GM10266 (cell line): ENCODE measurements at regions not wholly inside any gene's neighbourhood (a gene's known extent, or its start where the extent isn't known, plus 50 kb on each side); places are given as distances from the start of the nearest gene placed in this dataset.

Source experiments
- DNase-seq: peaks from one replicate; pipeline ENCODE4 v3.0.0; 2012; ENCODE audit errors: extremely low spot score
- TF ChIP-seq, protein P1 (sequence below): IDR thresholded peaks from 2 replicates; pipeline ENCODE4 v1.5.1; 2012; ENCODE audit warnings: mild to moderate bottlenecking, low read depth; ENCODE audit not compliant: control insufficient read depth, insufficient read depth; ENCODE audit errors: missing control alignments

DNA sequence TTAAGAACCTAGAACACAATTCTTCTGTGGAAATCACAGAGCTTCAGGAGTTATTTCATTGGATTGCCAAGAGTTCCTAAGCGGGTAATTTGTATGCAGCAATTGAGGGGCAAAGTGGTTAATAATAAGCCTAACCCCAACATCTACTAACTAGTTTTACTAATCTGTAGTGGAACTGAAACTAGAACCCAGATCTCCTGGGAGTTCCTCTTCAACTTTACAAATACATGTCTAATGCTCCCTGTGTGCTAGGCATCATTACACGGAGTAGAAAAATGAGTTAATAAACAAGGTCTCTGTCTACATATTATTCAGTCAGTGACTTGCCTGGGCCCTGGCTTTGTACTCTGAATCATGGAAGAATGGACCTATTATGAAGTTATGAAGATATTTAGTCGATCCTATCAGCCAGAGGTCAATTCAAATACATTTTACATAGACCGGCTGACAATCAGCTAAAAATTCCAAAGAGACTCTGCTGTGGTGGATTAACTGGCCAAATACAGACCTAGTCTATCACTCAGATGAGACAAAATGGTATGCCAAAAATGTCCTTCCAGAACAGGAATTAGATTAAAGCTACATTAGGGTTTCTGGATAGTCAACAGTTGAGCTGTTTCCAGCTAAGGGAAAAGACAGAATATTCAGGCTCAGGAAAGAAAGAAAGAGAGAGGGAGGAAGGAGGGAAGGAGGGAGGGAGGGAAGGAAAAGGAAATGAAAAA, 326.0 kb downstream of the FBXW7 start:
- TF ChIP-seq, protein P1, sequence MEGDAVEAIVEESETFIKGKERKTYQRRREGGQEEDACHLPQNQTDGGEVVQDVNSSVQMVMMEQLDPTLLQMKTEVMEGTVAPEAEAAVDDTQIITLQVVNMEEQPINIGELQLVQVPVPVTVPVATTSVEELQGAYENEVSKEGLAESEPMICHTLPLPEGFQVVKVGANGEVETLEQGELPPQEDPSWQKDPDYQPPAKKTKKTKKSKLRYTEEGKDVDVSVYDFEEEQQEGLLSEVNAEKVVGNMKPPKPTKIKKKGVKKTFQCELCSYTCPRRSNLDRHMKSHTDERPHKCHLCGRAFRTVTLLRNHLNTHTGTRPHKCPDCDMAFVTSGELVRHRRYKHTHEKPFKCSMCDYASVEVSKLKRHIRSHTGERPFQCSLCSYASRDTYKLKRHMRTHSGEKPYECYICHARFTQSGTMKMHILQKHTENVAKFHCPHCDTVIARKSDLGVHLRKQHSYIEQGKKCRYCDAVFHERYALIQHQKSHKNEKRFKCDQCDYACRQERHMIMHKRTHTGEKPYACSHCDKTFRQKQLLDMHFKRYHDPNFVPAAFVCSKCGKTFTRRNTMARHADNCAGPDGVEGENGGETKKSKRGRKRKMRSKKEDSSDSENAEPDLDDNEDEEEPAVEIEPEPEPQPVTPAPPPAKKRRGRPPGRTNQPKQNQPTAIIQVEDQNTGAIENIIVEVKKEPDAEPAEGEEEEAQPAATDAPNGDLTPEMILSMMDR, result no peak
- DNase-seq, result no peak

DNA sequence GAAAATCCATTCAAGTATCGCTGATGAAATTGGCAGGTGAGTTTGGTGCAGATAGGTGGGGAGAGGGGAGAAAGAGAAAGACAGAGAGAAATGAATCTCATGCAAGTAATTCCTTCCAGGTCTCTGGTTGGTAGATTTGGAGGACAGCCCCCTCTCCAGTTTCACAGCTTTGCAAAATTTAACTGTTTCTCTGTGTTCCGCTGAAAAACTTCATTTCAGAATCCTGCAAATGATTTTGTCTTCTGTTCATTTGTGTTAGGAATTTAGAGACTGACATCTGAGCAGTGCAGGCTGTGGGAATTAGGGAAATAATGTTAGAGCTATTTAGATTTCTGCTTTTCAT, 328.5 kb downstream of the FBXW7 start:
- no peak for DNase-seq
- TF ChIP-seq, protein P1, result no peak

DNA sequence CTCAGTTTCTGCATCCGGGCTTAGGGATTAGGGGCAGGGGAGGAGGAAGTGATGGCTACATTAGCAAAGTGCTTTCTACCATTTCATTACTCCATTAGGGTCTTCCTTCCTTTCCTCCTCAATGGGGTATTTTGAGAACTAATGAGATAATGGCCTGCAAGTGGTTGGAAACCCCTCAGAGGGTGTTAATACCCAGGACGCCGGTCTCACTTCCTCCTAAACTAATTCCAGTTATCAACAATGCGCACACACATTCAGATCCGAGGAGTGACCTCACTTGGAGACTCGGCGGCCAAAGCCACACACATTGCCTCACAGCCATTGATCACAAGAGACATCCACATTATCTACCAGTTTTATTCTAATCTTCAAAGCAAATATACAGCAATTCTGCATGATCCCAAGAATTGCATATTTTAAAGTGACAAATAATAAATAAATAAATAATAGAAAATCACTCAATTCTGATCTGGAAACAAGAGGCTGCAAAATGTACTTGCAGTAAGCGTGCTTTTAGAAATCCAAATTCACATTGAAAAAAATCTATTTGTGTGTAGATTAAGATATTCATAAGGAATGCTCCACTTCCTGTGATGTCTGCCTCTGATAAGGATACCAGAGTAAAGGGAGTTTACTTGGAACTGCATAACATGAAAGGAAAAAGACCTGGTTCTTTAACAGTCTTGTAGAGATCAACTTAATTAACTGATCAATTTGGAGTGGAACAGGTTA, 329.1 kb downstream of the FBXW7 start:
- no peak for DNase-seq
- TF ChIP-seq, protein P1, result no peak

DNA sequence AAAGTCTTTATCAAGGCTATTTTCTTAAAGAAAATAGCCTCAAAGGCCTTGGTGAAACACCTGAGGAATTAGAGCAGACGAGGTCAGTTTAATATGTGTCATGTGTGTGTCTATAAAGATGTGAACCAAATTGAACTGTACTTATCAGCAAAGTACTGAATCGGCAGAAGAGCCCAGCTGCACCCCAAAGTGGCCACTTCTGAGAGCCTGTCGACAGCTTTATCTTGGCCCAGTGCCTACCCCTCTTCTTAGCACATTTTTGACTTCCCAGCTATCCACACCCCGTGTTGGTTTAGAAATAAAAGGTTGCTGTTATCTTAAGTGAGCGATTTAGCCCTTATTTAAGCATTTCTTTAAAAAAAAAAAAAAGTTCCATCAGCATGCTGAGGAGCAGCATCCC, 329.7 kb downstream of the FBXW7 start:
- TF ChIP-seq, protein P1, result no peak
- DNase-seq, result no peak

DNA sequence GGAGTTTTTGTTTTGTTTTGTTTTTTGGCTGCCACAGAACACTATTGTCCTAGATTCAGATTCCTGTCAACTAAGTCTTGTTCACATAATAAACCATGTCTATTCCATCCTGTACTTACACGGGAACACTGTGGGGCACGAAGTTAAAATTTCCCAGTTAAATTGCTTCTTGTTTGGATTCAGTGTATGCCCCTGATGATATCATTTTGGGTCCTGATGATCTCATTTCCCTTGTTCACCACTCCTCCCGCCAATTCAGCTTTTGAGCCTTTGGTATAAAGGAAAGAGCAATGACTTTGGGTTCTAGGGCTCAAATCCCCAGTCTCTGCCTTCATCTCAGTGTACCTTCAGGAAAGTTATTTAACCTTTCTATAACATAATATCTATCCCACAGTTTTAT, 333.5 kb downstream of the FBXW7 start:
- TF ChIP-seq, protein P1, result no peak
- no peak for DNase-seq

DNA sequence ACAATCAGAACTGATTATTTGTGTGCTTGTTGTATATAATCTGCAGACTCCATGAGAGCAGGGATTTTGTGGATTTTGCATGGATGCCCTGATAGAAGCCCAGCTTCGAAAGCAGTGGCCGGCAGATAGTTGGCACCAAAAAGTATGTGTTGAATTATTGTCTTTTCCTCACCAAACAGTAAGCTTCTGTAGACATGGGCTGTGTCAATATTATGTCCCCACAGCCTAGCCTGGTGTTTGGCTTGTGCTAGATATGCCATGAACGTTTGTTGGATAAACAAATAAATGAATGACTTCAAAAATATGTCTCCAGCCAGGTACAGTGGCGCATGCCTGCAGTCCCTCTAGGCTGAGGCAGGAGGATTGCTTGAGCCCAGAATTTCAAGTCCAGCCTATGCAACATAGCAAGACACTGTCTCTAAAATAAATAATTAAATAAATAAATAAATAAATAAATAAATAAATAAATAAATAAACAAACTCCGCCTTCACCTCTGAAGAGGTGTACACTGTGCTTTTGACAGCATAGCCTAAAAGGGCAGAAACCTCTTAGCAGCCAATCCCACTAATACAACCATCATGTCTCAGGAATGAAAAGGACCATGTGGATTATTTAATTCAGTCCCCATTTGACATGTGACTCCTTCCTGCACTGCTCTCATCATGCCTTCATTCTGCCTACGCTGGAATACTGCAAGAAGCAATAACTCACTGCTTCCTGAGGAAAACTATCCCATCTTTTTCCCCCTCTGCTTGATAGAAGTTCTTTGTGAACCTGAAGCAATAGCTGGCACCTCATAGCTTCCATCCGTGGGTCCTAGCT, 335.2 kb downstream of the FBXW7 start:
- TF ChIP-seq, protein P1, result no peak

More for the DNA sequence above, 335.2 kb downstream of the FBXW7 start:
- DNase-seq, result no peak
